HG02840 (cell line): ENCODE measurements at regions not wholly inside any gene's neighbourhood (a gene's known extent, or its start where the extent isn't known, plus 50 kb on each side); places are given as distances from the start of the nearest gene placed in this dataset.
"Not testable (repeated sequence)": the region's sequence is repeated elsewhere in the genome, so short reads cannot be mapped to it uniquely, and the experiment has no call there.

Source experiments
- ATAC-seq: cut with Tn5 transposase; IDR thresholded peaks from one replicate; pipeline ENCODE4 v1.9.1; 2021; ENCODE audit warnings: mild to moderate bottlenecking, moderate library complexity, moderate number of reproducible peaks; ENCODE audit not compliant: unreplicated experiment, low FRiP score

DNA sequence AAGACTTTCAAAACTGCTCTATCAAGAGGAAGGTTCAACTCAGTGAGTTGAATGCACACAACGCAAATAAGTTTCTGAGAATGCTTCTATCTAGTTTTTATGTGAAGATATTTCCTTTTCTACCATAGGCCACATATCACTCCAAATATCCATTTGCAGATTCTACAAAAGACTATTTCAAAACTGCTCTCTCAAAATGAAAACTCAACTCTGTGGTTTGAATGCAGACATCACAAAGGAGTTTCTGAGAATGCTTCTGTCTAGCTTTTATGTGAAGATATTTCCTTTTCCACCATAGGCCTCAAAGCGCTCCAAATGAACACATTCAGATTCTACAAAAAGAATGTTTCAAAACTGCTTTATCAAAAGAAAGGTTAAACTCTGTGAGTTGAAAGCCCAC lies 1093.1 kb upstream of the DEFB115 start:
- ATAC-seq, result not testable (repeated sequence)

GRCh38 chr20:30167540-30167939 lies 1089.9 kb upstream of the DEFB115 start:
- no peak for ATAC-seq

DNA sequence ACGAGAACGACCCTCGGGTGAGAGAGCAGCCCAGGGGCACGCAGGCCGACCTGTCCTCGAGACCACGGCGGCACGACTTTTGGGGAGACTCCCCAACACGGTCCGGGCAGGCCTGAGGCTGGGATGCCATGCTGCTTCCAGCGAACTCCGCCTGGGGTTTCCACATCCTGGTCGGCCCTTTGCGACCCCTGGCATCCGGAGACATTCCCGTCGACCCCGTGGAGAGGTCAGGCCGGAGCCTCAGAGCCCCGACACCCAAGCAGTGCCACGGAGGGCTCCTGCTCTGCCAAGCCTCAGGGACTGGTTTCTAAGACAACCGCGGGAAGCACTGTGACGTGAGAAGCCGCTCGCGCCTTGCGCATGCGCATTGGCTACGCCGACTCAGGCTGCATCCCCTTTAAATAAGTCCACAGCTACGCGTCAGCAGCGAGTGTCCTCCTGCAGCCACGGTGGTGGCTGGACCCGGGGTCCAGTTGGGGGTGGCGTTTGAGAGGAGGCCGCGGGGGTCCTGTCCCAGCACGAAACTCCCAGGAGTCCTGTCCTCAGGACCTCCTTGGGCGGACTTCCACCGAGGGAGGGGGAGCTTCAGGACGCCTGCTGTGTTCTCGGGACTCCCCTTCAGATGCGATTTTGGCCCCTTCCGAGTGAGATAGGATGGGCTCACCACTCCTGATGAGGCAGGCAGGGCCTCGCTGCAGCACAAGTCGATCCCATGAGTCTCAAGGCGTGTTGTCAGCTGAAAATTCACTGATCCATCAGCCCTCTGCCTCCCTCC lies 1089.3 kb upstream of the DEFB115 start:
- ATAC-seq, result no peak

- ATAC-seq, result no peak
Observed at GRCh38 chr20:30168800-30169138, 1088.7 kb upstream of the DEFB115 start.

DNA sequence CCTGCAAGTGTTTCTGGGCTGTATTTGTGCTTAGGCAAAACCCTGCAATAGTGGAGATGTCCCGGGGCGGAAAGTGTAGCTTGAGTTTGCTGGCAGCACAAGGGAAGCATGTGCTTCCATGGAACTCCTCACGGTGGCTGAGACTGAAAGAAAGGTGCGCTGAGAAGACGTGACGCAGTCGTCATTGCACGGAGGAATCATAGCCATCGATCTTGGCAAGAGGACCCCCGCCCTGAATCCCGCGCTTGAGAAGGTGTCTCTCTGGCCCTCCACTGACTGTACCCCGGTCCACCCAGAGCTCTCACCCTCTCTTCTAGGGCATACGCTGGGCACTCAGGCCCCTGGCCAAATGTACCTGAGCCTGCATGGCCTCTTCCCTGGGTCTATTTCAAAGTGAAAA lies 1081.8 kb upstream of the DEFB115 start:
- ATAC-seq, result no peak

GRCh38 chr20:30183124-30183523 lies 1074.3 kb upstream of the DEFB115 start:
- ATAC-seq, result not testable (repeated sequence)

DNA sequence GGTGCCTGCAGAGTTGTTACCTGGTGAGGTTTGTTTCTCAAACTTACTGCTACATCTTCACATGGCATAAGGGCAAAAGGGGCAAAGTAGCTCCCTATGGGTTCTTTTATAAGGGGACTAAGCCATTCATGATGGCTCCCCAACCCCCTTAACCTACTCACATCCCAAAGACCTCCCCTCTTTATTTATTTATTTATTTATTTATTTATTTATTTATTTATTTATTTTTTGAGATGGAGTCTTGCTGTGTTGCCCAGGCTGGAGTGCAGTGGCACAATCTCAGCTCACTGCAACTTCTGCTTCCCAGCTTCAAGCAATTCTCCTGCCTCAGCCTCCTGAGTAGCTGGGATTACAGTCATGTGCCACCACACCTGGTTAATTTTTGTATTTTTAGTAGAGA lies 1065.7 kb upstream of the DEFB115 start:
- not testable (repeated sequence) for ATAC-seq

GRCh38 chr20:30234477-30234876 lies 1023.0 kb upstream of the DEFB115 start:
- not testable (repeated sequence) for ATAC-seq

DNA sequence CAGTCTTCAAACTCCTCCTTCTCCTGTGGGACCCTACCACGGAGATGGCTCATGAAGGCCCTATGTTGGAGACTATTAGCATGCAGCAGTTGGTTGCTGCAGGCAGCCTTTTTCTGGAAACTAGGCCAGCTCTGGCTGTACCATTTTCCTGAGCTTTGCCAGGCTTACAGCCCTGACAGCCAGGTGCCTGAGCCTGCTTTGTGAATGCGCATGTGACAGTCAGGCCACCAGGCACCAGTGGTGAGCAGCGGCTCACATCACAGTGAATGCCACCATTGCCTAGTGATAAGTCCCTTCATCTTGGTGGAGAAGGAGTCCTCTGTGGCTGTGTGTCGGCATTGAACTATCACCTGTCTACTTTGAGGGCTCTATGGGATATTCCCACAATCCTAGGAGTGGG lies 982.4 kb upstream of the DEFB115 start:
- not testable (repeated sequence) for ATAC-seq

DNA sequence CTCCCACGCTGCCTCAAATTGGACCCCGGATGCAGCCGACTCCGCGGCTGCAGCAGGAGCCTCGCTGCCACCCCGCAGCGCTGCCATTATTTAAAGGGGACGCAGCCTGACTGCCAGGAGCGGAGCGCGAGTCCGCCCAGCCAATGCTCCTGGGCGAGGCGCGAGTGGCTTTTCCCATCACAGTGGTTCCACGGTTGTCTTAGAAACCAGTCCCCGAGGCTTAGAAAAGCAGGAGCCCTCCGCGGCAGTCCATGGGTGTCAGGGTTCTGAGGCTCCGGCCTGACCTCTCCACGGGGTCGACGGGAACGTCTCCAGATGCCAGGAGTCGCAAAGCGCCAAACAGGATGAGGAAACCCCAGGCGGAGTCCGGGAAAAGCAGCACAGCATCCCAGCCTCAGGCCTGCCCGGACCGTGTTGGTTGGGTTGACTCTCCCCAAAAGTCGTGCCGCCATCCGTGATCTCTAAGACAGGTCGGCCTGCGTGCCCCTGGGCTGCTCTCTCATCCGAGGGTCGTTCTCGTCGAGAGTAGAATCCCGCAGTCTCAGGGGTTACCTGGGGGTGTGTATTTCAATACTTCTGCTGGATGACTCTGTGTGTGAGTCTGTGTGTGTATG lies 975.8 kb upstream of the DEFB115 start:
- ATAC-seq, result no peak

DNA sequence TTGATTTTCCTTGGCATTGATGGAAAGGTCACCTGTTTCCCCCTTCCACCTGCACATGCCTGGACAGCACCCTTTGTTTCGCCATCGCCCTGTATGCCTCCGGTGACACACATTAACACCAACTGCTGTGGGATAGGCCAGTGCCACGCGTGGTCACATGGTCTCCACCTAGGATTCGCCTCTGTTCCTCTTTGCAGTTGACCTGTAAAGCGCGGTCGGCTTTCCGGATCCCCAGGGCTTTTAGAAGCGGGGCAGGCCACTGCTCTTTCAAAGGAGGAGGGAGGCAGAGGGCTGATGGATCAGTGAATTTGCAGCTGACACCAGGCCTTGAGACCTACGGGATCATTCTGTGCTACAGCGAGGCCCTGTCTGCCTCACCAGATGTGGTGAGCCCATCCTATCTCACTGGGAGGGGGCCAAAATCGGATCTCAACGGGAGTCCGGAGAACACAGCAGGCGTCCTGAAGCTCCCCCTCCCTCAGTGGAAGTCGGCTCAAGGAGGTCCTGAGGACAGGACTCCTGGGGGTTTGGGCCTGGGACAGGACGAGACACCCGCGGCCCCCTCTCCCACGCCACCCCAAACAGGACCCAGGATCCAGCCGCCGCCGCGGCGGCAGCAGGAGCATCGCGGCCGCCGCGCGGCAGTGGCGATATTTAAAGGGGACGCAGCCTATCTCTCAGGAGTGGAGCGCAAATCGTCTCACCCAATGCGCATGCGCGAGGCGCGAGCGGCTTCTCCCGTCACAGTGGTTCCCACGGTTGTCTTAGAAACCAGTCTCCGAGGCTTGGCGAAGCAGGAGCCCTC lies 973.8 kb upstream of the DEFB115 start:
- ATAC-seq, result not testable (repeated sequence)

DNA sequence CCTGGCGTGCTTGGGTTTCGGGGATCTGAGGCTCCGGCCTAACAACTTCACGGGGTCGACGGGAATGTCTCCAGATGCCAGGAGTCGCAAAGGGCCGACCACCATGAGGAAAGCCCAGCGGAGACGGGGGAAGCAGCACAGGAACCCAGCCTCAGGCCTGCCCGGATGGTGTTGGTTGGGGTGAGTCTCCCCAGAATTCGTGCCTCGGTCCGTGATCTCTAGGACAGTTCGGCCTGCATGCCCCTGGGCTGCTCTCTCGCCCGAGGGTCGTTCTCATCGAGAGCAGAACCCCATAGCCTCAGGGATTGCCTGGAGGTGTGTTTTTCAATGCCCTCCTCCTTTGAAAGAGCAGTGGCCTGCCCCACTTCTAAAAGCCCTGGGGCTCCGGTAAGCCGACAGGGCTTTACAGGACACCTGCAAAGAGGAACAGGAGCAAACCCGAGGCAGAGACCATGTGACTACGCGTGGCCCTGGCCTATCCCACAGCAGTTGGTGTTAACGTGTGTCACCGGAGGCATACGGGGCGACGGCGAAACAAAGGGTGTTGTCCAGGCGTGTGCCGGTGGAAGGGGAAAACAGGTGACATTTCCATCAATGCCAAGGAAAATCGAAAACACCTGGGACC lies 973.1 kb upstream of the DEFB115 start:
- ATAC-seq, result no peak

- ATAC-seq, result no peak
Observed at GRCh38 chr20:30285677-30286076, 971.8 kb upstream of the DEFB115 start.

DNA sequence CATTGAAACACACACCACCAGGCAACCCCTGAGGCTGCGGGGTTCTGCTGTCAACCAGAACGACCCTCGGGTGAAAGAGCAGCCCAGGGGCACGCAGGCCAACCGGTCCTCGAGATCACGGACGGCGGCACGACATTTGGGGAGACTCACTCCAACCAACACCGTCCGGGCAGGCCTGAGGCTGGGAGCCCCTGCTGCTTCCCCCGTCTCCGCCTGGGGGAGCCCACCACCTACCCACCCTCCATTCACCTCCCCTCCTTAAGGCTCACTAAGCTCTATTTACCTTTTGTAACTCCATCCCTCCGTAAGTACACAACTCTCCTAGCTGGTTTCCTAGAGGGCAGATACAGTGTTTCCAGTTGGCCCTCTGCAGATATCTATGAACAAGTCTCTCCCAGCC lies 971.3 kb upstream of the DEFB115 start:
- no peak for ATAC-seq

GRCh38 chr20:30287459-30287858 lies 970.0 kb upstream of the DEFB115 start:
- not testable (repeated sequence) for ATAC-seq

DNA sequence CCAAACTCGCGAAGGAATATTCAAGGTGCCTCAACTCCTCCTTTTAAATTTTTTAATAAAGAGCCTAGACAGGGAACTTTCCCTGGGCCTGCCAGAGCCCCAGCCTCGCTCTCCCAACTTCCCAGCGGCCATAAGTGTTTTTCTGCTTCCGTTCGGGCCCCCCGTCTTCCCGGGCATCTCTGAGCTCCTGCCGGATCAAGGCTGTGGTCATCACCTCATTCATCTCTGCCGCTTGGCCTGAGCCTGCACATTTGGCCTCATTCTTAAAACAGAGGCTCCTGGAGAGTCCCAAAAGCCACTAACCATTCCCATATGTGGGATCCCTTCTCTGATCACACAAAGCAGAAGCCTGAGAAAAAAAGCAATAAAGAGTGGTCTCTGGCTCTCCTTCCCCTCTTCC lies 969.1 kb upstream of the DEFB115 start:
- ATAC-seq, result no peak

- ATAC-seq, result not testable (repeated sequence)
Observed at GRCh38 chr20:30289049-30289448, 968.4 kb upstream of the DEFB115 start.

- ATAC-seq, result not testable (repeated sequence)
Observed at GRCh38 chr20:30289711-30290141, 967.7 kb upstream of the DEFB115 start.

- ATAC-seq, result not testable (repeated sequence)
Observed at GRCh38 chr20:30290361-30291063, 967.0 kb upstream of the DEFB115 start.

DNA sequence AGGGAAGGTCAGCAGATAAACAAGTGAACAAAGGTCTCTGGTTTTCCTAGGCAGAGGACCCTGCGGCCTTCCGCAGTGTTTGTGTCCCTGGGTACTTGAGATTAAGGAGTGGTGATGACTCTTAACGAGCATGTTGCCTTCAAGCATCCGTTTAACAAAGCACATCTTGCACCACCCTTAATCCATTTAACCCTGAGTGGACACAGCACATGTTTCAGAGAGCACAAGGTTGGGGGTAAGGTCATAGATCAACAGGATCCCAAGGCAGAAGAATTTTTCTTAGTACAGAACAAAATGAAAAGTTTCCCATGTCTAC lies 966.4 kb upstream of the DEFB115 start:
- not testable (repeated sequence) for ATAC-seq
